NCI-H526 (cell line): ENCODE measurements at regions not wholly inside any gene's neighbourhood (a gene's known extent, or its start where the extent isn't known, plus 50 kb on each side); places are given as distances from the start of the nearest gene placed in this dataset.

Experiments
- DNase-seq, 2 experiments: peaks; one replicate each; lab custom pipeline; 2025; lab: John Stamatoyannopoulos, UW

DNA sequence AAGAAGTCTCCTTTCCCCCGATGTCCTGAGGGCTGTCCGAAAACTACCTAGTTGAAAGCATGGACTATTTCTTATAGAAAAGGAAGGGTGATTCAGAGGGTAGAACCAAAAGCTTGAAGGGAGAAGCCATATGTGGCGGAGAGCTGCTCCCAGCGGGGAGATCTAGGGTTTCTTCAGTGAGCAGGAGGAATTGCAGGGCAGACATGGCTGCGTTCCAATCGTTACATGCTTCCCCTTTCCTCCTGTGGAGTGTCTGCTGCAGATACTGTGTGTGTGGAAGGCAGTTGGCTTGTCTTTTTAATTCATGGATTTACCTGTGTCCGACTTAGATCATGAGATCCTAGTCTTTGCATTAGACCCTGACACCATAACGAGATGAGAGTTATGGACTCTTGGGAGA lies 799.5 kb downstream of the QKI start:
- no peak for DNase-seq

- DNase-seq, result no peak
Measured at GRCh38 chr6:164211254-164211653, 796.7 kb downstream of the QKI start.

- no peak for DNase-seq
Measured at GRCh38 chr6:164210783-164211182, 796.3 kb downstream of the QKI start.

GRCh38 chr6:164210323-164210722 lies 795.8 kb downstream of the QKI start:
- no peak for DNase-seq

DNA sequence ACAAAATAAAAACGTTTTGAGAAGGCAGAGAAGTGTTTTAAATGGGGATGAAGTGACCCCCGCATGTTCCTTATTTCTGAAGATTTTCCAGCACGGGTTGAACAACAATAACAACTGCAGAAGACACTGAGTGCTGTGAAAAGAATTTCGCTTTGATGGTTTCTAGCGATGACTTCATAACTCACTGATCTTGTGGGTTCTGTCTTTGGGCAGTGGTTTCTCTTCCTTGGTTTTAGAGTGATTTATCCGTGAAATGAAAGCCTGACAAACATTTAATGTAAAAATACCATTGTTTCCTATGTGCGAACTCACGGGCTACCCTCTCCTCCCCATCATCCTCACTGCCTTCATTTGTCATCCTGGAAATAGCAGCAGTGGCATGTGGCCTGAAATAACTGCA lies 793.9 kb downstream of the QKI start:
- DNase-seq, result no peak

DNA sequence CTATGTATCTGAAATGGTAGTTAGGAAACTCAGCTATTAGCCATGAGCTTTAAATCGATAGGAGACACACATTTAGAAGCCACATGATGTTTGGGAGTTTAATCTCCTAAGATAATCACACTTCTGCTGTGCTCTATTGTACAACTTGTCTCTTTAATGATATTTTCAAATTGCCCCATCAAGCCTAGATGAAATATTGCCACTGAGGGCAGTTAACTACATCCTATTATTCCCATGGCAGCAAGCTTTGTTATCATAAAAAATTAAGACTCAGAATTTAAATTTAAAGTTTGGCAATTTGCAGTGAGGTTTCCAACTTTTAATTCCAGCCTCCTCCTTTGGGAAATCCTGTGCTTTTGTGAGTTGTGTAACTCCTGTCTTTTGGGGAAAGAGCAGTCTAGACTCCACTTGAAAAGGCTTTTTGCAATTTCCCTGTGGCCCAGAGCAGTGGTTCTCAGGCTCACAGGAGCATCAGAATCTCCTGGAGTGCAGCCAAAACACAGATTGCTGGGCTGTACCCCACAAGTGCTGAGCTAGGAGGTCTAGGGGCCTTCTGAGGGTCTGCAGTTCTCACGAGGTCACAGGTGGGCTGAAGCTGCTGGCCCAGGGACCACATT lies 792.4 kb downstream of the QKI start:
- DNase-seq, result no peak

DNA sequence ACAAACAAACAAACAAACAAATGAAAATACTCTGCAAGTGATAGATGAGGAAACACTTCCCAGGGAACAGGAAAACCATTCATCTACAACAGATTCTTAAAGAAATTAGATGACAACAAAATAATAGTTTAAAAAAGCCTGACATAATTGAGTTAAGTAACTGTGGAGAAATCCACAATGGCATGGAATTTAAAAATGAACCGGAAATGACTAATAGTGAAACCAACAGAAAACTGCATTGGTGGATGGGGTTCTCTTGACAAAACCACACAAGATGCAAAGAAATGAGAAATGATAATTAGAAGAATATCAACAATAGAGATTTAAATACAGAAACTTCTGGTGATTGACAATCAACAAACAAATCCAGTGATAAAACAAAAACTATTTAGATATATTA lies 785.6 kb downstream of the QKI start:
- DNase-seq, result no peak

GRCh38 chr6:164195942-164196281 lies 781.4 kb downstream of the QKI start:
- DNase-seq, result no peak

DNA sequence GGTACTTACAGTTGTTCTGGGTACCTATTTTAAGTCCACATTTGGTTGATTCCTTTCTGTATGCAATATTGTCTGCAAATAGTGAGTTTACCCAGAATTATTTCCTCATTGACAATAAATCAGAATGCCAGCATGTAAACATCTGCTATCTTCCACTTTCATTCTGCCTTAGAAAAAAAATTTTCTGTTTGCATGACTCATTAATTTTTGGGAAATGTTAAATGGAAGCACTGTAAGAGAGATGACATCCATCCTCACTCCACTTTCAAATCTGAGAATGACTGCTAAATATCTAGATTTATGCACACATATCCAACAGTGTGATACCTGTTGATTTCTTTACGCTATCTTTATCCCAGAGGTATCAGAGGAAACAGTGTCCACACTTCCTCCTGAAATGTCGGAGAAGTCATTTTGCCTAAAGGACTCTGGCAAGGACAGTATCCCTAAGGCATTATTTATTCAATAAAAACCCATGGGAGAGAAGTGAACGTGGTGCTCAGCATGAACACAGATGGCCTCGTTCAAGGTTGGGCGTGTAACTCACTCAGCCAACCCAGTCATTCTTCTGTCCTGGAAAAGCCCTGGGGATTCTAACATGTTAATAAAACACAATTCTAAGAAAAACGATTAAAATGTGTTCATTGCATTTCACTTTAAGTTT lies 780.9 kb downstream of the QKI start:
- no peak for DNase-seq

- no peak for DNase-seq
Measured at GRCh38 chr6:164188861-164189260, 774.3 kb downstream of the QKI start.

DNA sequence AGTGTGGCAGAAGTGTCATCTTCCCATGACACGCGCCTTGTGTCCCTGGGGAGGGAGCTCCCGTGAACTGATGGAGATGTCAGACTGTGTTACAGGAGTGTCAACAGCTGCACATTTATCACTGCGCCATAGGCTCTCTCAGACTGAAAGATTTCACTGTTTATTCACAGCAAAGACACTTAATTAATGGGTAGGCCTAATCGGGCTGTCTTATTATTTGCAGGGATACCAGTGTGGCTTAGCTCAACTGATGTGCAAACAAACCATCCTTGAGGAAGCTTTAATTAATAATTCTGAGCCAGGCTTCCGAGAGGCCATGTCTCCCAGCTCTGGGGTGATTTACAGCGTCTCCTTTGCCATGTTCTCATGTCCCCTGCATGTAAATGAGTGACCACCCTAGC lies 771.0 kb downstream of the QKI start:
- DNase-seq, result no peak

GRCh38 chr6:164184410-164184809 lies 769.9 kb downstream of the QKI start:
- no peak for DNase-seq

GRCh38 chr6:164183556-164184123 lies 769.1 kb downstream of the QKI start:
- DNase-seq, result no peak

DNA sequence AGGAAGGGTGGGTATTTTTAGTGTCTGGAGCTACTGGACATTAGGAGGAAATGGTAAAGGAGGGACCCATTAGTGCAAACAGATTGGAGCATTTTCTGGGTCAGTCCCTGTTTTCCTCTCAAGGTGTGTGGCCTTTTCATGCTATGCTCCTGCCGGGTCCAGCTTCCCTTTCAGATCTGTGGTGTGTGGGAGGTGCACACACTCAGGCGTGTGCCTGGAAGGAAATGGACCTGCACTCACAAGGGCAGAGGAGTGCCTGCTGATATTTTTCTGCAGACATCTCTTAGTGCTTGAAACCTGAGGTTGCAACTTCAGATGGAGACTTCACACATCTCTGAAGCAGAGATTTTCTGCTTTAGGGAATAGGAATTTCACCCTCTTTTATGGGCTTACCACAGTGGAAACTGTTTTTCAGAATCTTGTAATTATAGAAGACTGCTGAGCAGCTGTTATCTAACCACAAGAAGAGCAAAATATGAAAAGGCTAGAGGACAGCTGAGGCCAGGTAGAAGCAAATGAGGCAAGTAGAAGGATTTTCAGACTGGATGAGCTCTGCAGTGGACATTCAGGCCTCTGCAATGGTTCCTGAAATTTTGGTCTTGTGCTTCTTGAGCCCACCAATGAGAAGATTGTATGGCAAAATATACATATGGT lies 764.3 kb downstream of the QKI start:
- no peak for DNase-seq

DNA sequence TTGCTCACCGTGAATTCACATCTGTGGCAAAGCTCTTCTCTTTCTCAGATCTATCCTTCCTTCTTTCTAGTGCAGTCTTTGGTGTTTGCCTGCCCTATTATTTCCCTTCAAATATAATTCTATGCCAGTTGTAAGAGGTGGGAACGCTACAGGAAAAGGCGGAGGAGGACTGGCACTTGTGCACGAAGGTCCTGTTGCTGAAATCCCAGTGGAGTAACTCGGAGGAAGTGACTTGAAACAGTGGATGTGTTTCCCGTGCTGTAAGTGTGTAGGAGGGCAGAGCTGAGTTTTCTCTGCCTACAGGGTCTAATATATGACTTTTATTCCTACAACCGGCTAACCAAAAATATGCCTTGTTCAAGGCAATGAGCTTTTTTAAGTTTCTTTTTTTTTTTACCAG lies 754.8 kb downstream of the QKI start:
- no peak for DNase-seq

DNA sequence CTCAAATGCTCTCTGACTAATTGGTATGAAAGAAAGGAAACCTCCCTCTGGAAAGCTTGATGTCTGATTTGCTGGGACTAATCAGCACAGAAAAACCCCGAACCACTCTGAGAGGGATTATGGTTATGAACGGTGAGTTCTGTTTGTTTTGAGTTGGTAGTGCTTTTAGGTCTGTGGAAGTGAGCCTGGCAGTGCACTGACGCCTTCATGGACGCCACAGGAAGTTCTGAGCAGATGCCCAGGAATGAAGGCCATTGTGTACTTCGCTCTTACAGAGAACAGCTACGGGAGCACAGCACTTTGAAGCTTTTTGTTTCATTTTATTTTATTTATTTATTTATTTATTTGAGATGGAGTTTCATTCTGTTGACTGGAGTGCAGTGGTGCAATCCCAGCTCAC lies 754.1 kb downstream of the QKI start:
- DNase-seq, result no peak

- DNase-seq, result no peak
Measured at GRCh38 chr6:164167873-164168405, 753.4 kb downstream of the QKI start.

GRCh38 chr6:164166996-164167395 lies 752.5 kb downstream of the QKI start:
- no peak for DNase-seq

DNA sequence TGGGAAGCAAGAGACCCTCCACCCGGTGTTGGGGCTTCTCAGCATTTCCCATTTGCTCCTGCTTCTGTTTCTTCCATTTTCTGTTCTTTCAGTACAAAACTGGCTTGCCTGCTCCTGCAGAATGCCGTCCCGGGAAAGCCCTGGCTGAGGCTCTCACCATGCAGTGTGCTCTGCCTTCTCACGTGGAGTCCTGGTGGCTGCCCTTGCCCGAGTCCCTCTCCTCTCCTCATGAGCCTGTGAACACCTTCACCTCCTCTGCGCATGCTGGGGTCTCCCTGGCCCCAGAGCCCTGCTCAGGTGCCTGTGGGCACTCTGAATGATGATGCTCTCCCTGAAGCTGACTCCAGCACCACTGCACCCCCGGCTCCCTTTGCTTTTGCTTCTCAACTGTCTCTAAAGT lies 752.0 kb downstream of the QKI start:
- DNase-seq, result no peak

DNA sequence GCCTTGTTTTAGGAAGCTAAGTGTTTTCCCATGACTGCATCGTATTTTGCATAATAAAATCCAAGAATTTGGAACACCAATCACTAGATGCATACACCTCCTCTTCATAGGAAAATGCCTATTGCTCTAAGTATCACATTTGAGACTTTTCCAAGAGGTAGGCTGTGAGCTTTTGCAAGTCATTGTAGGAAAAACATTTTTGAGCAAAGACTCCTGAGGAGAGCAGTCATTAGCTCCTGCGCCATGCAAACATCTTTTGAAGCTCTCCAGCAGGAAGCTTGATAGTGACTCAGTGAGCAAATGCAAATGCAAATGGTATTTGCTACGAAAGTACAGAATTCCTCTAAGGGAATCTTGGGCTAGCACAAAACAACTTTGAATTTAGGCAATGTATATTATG lies 750.4 kb downstream of the QKI start:
- DNase-seq, result no peak

DNA sequence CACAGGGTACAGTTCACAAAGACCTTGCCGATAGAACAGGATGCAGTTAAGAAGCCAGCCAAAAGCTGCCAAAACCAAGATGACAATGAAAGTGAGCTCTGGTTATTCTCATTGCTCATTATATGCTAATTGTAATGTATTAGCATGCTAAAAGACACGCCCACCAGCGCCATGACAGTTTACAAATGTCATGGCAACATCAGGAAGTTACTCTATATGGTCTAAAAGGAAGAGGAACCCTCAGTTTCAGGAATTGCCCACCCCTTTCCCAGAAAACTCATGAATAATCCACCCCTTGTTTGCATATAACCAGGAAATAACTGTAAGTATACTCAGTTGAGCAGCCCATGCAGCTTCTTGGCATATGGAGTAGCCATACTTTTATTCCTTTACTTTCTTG lies 748.7 kb downstream of the QKI start:
- no peak for DNase-seq

DNA sequence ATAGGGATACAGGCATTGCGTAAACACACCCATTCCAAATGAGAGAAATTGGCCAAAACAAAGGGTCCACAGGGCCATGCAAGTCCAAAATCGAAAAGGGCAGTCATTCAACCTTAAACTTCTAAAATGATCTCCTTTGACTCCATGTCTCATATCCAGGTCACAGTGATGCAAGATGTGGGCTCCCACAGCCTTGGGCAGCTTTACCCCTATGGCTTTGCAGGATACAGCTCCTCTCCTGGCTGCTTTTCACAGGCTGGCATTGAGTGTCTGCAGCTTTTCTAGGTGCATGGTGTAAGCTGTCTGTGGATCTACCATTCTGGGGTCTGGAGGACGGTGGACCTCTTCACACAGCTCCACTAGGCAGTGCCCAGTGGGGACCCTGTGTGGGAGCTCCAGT lies 744.5 kb downstream of the QKI start:
- no peak for DNase-seq

- no peak for DNase-seq
Measured at GRCh38 chr6:164154588-164154987, 740.1 kb downstream of the QKI start.
